ENCODE measurements at regions not wholly inside any gene's neighbourhood (a gene's known extent, or its start where the extent isn't known, plus 50 kb on each side); places are given as distances from the start of the nearest gene placed in this dataset.

GRCh38 chr4:56286763-56287162 lies 100.5 kb downstream of the AASDH start:
- Mint-ChIP-seq H3K27me3 (ENCODE audit: insufficient read depth) (peaks cover 9% of the 10 kb centered on the region), H3K4me1 (ENCODE audit: low read depth) (peaks cover 11% of the 10 kb centered on the region), H3K4me3 (no peak overlapping the region), H3K36me3 (ENCODE audit: low read depth) (no peaks in the 10 kb centered on the region), H3K9me3 (peaks cover 7% of the 10 kb centered on the region), H3K27ac (no peak overlapping the region)
- DNase-seq (ENCODE audit: low spot score) = no peak
- intact Hi-C loops (cut with micrococcal nuclease) = no loop called here

- Mint-ChIP-seq H3K4me3 (no peak overlapping the region), H3K4me1 (ENCODE audit: low read depth) (no peaks in the 10 kb centered on the region), H3K9me3 (peaks cover 7% of the 10 kb centered on the region), H3K27me3 (ENCODE audit: insufficient read depth) (peaks cover 9% of the 10 kb centered on the region), H3K36me3 (ENCODE audit: low read depth) (no peaks in the 10 kb centered on the region), H3K27ac (no peak overlapping the region)
- intact Hi-C loops (cut with micrococcal nuclease) = no loop called here
- DNase-seq (ENCODE audit: low spot score) = no peak
Observed at GRCh38 chr4:56283375-56283774, 103.9 kb downstream of the AASDH start.

GRCh38 chr4:56282004-56282403 lies 105.3 kb downstream of the AASDH start:
- Mint-ChIP-seq H3K36me3 (ENCODE audit: low read depth) (no peaks in the 10 kb centered on the region), H3K27ac (no peak overlapping the region), H3K4me3 (no peak overlapping the region), H3K4me1 (ENCODE audit: low read depth) (no peaks in the 10 kb centered on the region), H3K9me3 (peaks cover 7% of the 10 kb centered on the region), H3K27me3 (ENCODE audit: insufficient read depth) (peaks cover 7% of the 10 kb centered on the region)
- intact Hi-C loops (cut with micrococcal nuclease) = no loop called here
- DNase-seq (ENCODE audit: low spot score) = no peak

- H3K27ac Mint-ChIP-seq = no peak overlapping the region
- peaks cover 21% of the 10 kb centered on the region for H3K27me3 Mint-ChIP-seq (ENCODE audit: insufficient read depth)
- no peaks in the 10 kb centered on the region for H3K36me3 Mint-ChIP-seq (ENCODE audit: low read depth)
- no peaks in the 10 kb centered on the region for H3K9me3 Mint-ChIP-seq
- DNase-seq (ENCODE audit: low spot score) = no peak
- no peak overlapping the region for H3K4me3 Mint-ChIP-seq
- H3K4me1 Mint-ChIP-seq (ENCODE audit: low read depth) = no peaks in the 10 kb centered on the region
- intact Hi-C loops (cut with micrococcal nuclease) = no loop called here
Observed at GRCh38 chr4:56276547-56276946, 110.7 kb downstream of the AASDH start.

GRCh38 chr4:56273391-56273790 lies 113.9 kb downstream of the AASDH start:
- H3K4me1 Mint-ChIP-seq (ENCODE audit: low read depth) = no peaks in the 10 kb centered on the region
- no peaks in the 10 kb centered on the region for H3K9me3 Mint-ChIP-seq
- no peaks in the 10 kb centered on the region for H3K36me3 Mint-ChIP-seq (ENCODE audit: low read depth)
- H3K27me3 Mint-ChIP-seq (ENCODE audit: insufficient read depth) = peaks cover 15% of the 10 kb centered on the region
- no peak overlapping the region for H3K4me3 Mint-ChIP-seq
- intact Hi-C loops (cut with micrococcal nuclease) = no loop called here
- no peak for DNase-seq (ENCODE audit: low spot score)
- no peak overlapping the region for H3K27ac Mint-ChIP-seq

GRCh38 chr4:56272927-56273326 lies 114.4 kb downstream of the AASDH start:
- intact Hi-C loops (cut with micrococcal nuclease) = no loop called here
- H3K4me3 Mint-ChIP-seq = no peak overlapping the region
- no peak overlapping the region for H3K27ac Mint-ChIP-seq
- H3K9me3 Mint-ChIP-seq = no peaks in the 10 kb centered on the region
- peaks cover 15% of the 10 kb centered on the region for H3K27me3 Mint-ChIP-seq (ENCODE audit: insufficient read depth)
- DNase-seq (ENCODE audit: low spot score) = no peak
- no peaks in the 10 kb centered on the region for H3K36me3 Mint-ChIP-seq (ENCODE audit: low read depth)
- no peaks in the 10 kb centered on the region for H3K4me1 Mint-ChIP-seq (ENCODE audit: low read depth)

GRCh38 chr4:56272003-56272402 lies 115.3 kb downstream of the AASDH start:
- H3K4me3 Mint-ChIP-seq = no peak overlapping the region
- intact Hi-C loops (cut with micrococcal nuclease) = no loop called here
- H3K27me3 Mint-ChIP-seq (ENCODE audit: insufficient read depth) = peaks cover 15% of the 10 kb centered on the region
- no peak for DNase-seq (ENCODE audit: low spot score)
- H3K4me1 Mint-ChIP-seq (ENCODE audit: low read depth) = no peaks in the 10 kb centered on the region
- no peaks in the 10 kb centered on the region for H3K9me3 Mint-ChIP-seq
- no peak overlapping the region for H3K27ac Mint-ChIP-seq
- H3K36me3 Mint-ChIP-seq (ENCODE audit: low read depth) = no peaks in the 10 kb centered on the region

GRCh38 chr4:56271131-56271530 lies 116.2 kb downstream of the AASDH start:
- Mint-ChIP-seq H3K4me1 (ENCODE audit: low read depth) (no peaks in the 10 kb centered on the region), H3K4me3 (no peak overlapping the region), H3K9me3 (no peaks in the 10 kb centered on the region), H3K36me3 (ENCODE audit: low read depth) (no peaks in the 10 kb centered on the region), H3K27me3 (ENCODE audit: insufficient read depth) (peaks cover 14% of the 10 kb centered on the region), H3K27ac (no peak overlapping the region)
- DNase-seq (ENCODE audit: low spot score) = no peak
- intact Hi-C loops (cut with micrococcal nuclease) = no loop called here

- no peak overlapping the region for H3K4me3 Mint-ChIP-seq
- H3K27ac Mint-ChIP-seq = no peak overlapping the region
- intact Hi-C loops (cut with micrococcal nuclease) = no loop called here
- peaks cover 5% of the 10 kb centered on the region for H3K27me3 Mint-ChIP-seq (ENCODE audit: insufficient read depth)
- no peak for DNase-seq (ENCODE audit: low spot score)
- peaks cover 4% of the 10 kb centered on the region for H3K36me3 Mint-ChIP-seq (ENCODE audit: low read depth)
- H3K9me3 Mint-ChIP-seq = peaks cover 26% of the 10 kb centered on the region
- H3K4me1 Mint-ChIP-seq (ENCODE audit: low read depth) = no peaks in the 10 kb centered on the region
Observed at GRCh38 chr4:56267558-56267957, 119.7 kb downstream of the AASDH start.

GRCh38 chr4:56264873-56265272 lies 122.4 kb downstream of the AASDH start:
- Mint-ChIP-seq H3K4me1 (ENCODE audit: low read depth) (peaks cover 21% of the 10 kb centered on the region), H3K36me3 (ENCODE audit: low read depth) (peaks cover 4% of the 10 kb centered on the region), H3K27ac (no peak overlapping the region), H3K4me3 (no peak overlapping the region), H3K9me3 (peaks cover 27% of the 10 kb centered on the region), H3K27me3 (ENCODE audit: insufficient read depth) (peaks cover 2% of the 10 kb centered on the region)
- intact Hi-C loops (cut with micrococcal nuclease) = loop anchor here (5.0 kb wide), 2 partner anchors 552 to 718 kb away; partner anchors contain the start of gene CLOCK
- no peak for DNase-seq (ENCODE audit: low spot score)

GRCh38 chr4:56261027-56261426 lies 126.3 kb downstream of the AASDH start:
- H3K4me3 Mint-ChIP-seq = peak overlapping the region; percentile 39
- peaks cover 4% of the 10 kb centered on the region for H3K36me3 Mint-ChIP-seq (ENCODE audit: low read depth)
- peaks cover 32% of the 10 kb centered on the region for H3K4me1 Mint-ChIP-seq (ENCODE audit: low read depth)
- H3K27ac Mint-ChIP-seq = peak overlapping the region; percentile 22
- peaks cover 33% of the 10 kb centered on the region for H3K9me3 Mint-ChIP-seq
- DNase-seq (ENCODE audit: low spot score) = peak; percentile 34
- intact Hi-C loops (cut with micrococcal nuclease) = loop anchor here (1.0 to 5.0 kb wide), 6 partner anchors 40 to 714 kb away; partner anchors contain the start of genes CEP135, CLOCK and PPAT
- peaks cover 19% of the 10 kb centered on the region for H3K27me3 Mint-ChIP-seq (ENCODE audit: insufficient read depth)

DNA sequence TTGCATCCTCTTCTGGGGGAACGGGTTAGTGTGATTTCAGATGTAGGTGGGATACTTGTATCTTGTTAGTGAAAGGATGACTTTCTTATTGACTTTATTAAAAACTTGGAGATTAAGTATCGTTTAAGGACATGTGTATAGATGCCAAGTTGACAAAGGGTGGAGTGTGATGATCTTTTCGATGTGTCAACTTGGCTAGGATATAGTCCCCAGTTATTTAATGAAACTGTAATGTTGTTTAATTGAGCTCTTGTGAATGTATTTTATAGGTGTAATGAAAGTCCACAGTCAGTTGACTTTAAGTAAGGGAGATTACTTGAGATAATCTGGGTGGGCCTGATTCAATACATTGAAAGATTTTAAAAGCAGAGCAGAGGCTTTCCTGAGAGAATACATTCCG lies 127.0 kb downstream of the AASDH start:
- no peak overlapping the region for H3K27ac Mint-ChIP-seq
- H3K4me3 Mint-ChIP-seq = no peak overlapping the region
- peaks cover 32% of the 10 kb centered on the region for H3K4me1 Mint-ChIP-seq (ENCODE audit: low read depth)
- intact Hi-C loops (cut with micrococcal nuclease) = loop anchor here (2.0 to 5.0 kb wide), 4 partner anchors 40 to 713 kb away; partner anchors contain the start of genes CLOCK and PPAT
- H3K36me3 Mint-ChIP-seq (ENCODE audit: low read depth) = peaks cover 4% of the 10 kb centered on the region
- no peak for DNase-seq (ENCODE audit: low spot score)
- H3K9me3 Mint-ChIP-seq = peaks cover 34% of the 10 kb centered on the region
- peaks cover 22% of the 10 kb centered on the region for H3K27me3 Mint-ChIP-seq (ENCODE audit: insufficient read depth)

DNA sequence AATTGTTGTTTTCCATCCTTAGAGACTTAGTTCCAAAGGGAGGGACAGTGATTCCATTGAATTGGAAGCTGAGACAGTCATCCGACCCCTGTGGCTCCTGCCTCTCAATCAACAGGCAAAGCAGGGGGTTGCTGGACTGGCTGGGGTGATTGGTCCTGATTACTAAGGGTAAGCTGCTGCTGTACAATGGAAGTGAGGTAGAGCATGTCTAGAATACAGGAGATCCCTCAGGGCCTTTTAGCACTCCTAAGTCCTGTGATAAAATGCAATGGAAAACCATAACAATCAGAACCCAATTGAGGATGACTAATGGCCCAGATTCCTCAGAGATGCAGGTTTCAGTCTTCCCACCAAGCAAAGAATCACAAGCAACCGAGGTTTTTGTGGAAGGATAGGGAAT lies 127.6 kb downstream of the AASDH start:
- Mint-ChIP-seq H3K9me3 (peaks cover 29% of the 10 kb centered on the region), H3K4me1 (ENCODE audit: low read depth) (peaks cover 32% of the 10 kb centered on the region), H3K27me3 (ENCODE audit: insufficient read depth) (peaks cover 25% of the 10 kb centered on the region), H3K36me3 (ENCODE audit: low read depth) (peaks cover 2% of the 10 kb centered on the region), H3K27ac (no peak overlapping the region), H3K4me3 (no peak overlapping the region)
- no peak for DNase-seq (ENCODE audit: low spot score)
- intact Hi-C loops (cut with micrococcal nuclease) = loop anchor here (2.0 to 5.0 kb wide), 4 partner anchors 41 to 712 kb away; partner anchors contain the start of genes CLOCK and PPAT

GRCh38 chr4:56255820-56256219 lies 131.5 kb downstream of the AASDH start:
- peaks cover 20% of the 10 kb centered on the region for H3K4me1 Mint-ChIP-seq (ENCODE audit: low read depth)
- no peak overlapping the region for H3K27ac Mint-ChIP-seq
- H3K36me3 Mint-ChIP-seq (ENCODE audit: low read depth) = no peaks in the 10 kb centered on the region
- H3K27me3 Mint-ChIP-seq (ENCODE audit: insufficient read depth) = peaks cover 30% of the 10 kb centered on the region
- intact Hi-C loops (cut with micrococcal nuclease) = no loop called here
- no peak overlapping the region for H3K4me3 Mint-ChIP-seq
- no peak for DNase-seq (ENCODE audit: low spot score)
- H3K9me3 Mint-ChIP-seq = peaks cover 7% of the 10 kb centered on the region
